Natural killer cell (primary cell): ENCODE measurements at regions not wholly inside any gene's neighbourhood (a gene's known extent, or its start where the extent isn't known, plus 50 kb on each side); places are given as distances from the start of the nearest gene placed in this dataset.

Source experiments
- ATAC-seq, 3 donors: fragments of 150-1000 bp in 2 of 3; fragments of 200-7000 bp in 1 of 3; cut with Tn5 transposase; 1 replicate in 1 of 3; 2 replicates in 2 of 3; pipeline ENCODE4 v1.10.0; 2021; ENCODE audit warnings: mild to moderate bottlenecking in 2 of 3, moderate library complexity in 2 of 3
- DNase-seq, 2 donors: peaks; one replicate each; pipeline versions ENCODE4 v3.0.0 to v3.0.0-alpha.2; 2013 to 2021; ENCODE audit warnings: mixed read lengths in 1 of 2
- H3K27ac ChIP-seq: one replicate; pipeline ENCODE4 v1.5.1; 2013; ENCODE audit warnings: mild to moderate bottlenecking, low read length
- H3K27me3 ChIP-seq: one replicate; pipeline ENCODE4 v1.6.1; 2013; ENCODE audit warnings: low read length; ENCODE audit not compliant: control insufficient read depth, insufficient read depth
- H3K36me3 ChIP-seq: one replicate; pipeline ENCODE4 v1.6.1; 2013; ENCODE audit warnings: low read length; ENCODE audit not compliant: control insufficient read depth, insufficient read depth
- H3K4me1 ChIP-seq: one replicate; pipeline ENCODE4 v1.6.1; 2013; ENCODE audit warnings: low read length; ENCODE audit not compliant: control insufficient read depth, insufficient read depth
- H3K4me3 ChIP-seq: one replicate; pipeline ENCODE4 v1.5.1; 2013; ENCODE audit warnings: low read length
- H3K9me3 ChIP-seq: one replicate; pipeline ENCODE4 v1.6.1; 2013; ENCODE audit warnings: low read length; ENCODE audit not compliant: control insufficient read depth, insufficient read depth
- H3K27ac Mint-ChIP-seq, 2 donors: one replicate each; pipeline ENCODE4 v1.8.0; 2022; ENCODE audit warnings: mild to moderate bottlenecking in 2 of 2, mixed read lengths in 2 of 2, moderate library complexity in 1 of 2
- H3K27me3 Mint-ChIP-seq, 2 donors: one replicate each; pipeline ENCODE4 v1.8.0; 2022; ENCODE audit warnings: low read depth in 2 of 2, mixed read lengths in 2 of 2
- H3K36me3 Mint-ChIP-seq: one replicate; pipeline ENCODE4 v1.8.0; 2022; ENCODE audit warnings: mixed read lengths
- H3K4me1 Mint-ChIP-seq, 2 donors: one replicate each; pipeline ENCODE4 v1.8.0; 2022; ENCODE audit warnings: mixed read lengths in 2 of 2
- H3K4me3 Mint-ChIP-seq: one replicate; pipeline ENCODE4 v1.8.0; 2022; ENCODE audit warnings: mild to moderate bottlenecking, moderate library complexity, mixed read lengths
- H3K9me3 Mint-ChIP-seq, 2 donors: one replicate each; pipeline ENCODE4 v1.8.0; 2022; ENCODE audit warnings: mixed read lengths in 2 of 2
- WGBS: methylation state at CpG from one replicate; pipeline ENCODE4 v1.1.7; 2013; ENCODE audit warnings: missing lambda C conversion rate; ENCODE audit not compliant: insufficient coverage; 5-methylcytosine and 5-hydroxymethylcytosine counted together
- intact Hi-C: fragments of 100-400 bp; cut with micrococcal nuclease; formaldehyde crosslinking; loops from one replicate; pipeline ENCODE4 v1.14.2; 2022
- TF ChIP-seq, protein P1 (sequence below): fragments of 200-600 bp; IDR thresholded peaks from one replicate; pipeline ENCODE4 v1.8.0; 2022; ENCODE audit warnings: antibody characterized with exemption

DNA sequence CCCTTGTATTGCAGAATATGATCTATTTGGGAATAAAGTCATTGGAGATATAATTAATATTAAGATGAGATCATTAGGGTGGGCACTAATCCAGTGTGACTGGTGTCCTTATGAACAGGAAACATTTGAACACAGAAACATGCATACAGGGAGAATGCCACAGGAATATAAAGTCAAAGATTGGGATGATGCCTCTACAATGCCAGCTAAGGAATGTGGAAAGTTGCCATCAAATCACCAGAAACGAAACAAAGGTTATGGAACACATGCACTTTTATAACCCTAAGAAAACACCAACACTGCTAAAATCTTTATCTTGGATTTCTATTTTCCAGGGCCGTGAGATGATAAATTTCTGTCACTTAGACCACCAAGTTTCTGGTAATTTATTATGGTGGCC is 442.4 kb upstream of the BCHE start:
- WGBS: 69% methylated on average over 2 of the region's 2 CpGs
- H3K27ac ChIP-seq: no peak overlapping the region
- DNase-seq (no peak), ATAC-seq (no peak)
- no peaks in the 10 kb centered on the region for H3K4me1 ChIP-seq
- H3K27me3 Mint-ChIP-seq: no peaks in the 10 kb centered on the region
- no peak overlapping the region for H3K27ac Mint-ChIP-seq
- no peaks in the 10 kb centered on the region for H3K4me1 Mint-ChIP-seq
- no peaks in the 10 kb centered on the region for H3K27me3 ChIP-seq
- no peaks in the 10 kb centered on the region for H3K9me3 ChIP-seq
- H3K36me3 Mint-ChIP-seq: no peaks in the 10 kb centered on the region
- no peak overlapping the region for H3K4me3 Mint-ChIP-seq
- intact Hi-C loops: no loop called here
- TF ChIP-seq, protein P1, sequence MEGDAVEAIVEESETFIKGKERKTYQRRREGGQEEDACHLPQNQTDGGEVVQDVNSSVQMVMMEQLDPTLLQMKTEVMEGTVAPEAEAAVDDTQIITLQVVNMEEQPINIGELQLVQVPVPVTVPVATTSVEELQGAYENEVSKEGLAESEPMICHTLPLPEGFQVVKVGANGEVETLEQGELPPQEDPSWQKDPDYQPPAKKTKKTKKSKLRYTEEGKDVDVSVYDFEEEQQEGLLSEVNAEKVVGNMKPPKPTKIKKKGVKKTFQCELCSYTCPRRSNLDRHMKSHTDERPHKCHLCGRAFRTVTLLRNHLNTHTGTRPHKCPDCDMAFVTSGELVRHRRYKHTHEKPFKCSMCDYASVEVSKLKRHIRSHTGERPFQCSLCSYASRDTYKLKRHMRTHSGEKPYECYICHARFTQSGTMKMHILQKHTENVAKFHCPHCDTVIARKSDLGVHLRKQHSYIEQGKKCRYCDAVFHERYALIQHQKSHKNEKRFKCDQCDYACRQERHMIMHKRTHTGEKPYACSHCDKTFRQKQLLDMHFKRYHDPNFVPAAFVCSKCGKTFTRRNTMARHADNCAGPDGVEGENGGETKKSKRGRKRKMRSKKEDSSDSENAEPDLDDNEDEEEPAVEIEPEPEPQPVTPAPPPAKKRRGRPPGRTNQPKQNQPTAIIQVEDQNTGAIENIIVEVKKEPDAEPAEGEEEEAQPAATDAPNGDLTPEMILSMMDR: no peak
- no peaks in the 10 kb centered on the region for H3K36me3 ChIP-seq
- no peak overlapping the region for H3K4me3 ChIP-seq
- H3K9me3 Mint-ChIP-seq: peaks cover 13 to 24% of the 10 kb centered on the region in 2 donors

DNA sequence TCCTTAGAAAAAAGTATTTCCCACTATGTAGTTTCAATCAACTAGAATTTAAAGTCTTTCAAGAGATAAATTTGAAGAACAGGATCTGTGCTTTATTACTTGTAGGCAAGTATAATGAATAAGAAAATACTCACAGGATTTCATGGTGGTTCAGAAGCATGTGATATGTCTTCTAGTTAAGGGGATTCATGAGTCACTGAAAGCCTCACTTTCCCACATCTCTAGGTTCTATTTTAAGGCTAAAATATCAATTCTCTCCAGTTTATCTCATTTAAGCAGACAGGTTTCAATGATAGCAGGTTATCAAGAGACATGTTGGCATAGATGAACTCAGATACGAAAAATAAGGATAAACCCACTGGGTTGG is 437.8 kb upstream of the BCHE start:
- peaks cover 6 to 13% of the 10 kb centered on the region in 2 donors for H3K9me3 Mint-ChIP-seq
- H3K36me3 ChIP-seq: no peaks in the 10 kb centered on the region
- H3K4me3 ChIP-seq: no peak overlapping the region
- TF ChIP-seq, protein P1: no peak
- ATAC-seq (no peak), DNase-seq (no peak)
- no peaks in the 10 kb centered on the region for H3K27me3 ChIP-seq
- no peaks in the 10 kb centered on the region for H3K9me3 ChIP-seq
- WGBS: 83% methylated on average over 1 of the region's 1 CpG
- no peaks in the 10 kb centered on the region for H3K4me1 Mint-ChIP-seq
- H3K36me3 Mint-ChIP-seq: no peaks in the 10 kb centered on the region
- H3K27ac Mint-ChIP-seq: no peak overlapping the region
- intact Hi-C loops: no loop called here
- H3K4me3 Mint-ChIP-seq: no peak overlapping the region
- no peaks in the 10 kb centered on the region for H3K4me1 ChIP-seq
- H3K27me3 Mint-ChIP-seq: no peaks in the 10 kb centered on the region
- no peak overlapping the region for H3K27ac ChIP-seq

DNA sequence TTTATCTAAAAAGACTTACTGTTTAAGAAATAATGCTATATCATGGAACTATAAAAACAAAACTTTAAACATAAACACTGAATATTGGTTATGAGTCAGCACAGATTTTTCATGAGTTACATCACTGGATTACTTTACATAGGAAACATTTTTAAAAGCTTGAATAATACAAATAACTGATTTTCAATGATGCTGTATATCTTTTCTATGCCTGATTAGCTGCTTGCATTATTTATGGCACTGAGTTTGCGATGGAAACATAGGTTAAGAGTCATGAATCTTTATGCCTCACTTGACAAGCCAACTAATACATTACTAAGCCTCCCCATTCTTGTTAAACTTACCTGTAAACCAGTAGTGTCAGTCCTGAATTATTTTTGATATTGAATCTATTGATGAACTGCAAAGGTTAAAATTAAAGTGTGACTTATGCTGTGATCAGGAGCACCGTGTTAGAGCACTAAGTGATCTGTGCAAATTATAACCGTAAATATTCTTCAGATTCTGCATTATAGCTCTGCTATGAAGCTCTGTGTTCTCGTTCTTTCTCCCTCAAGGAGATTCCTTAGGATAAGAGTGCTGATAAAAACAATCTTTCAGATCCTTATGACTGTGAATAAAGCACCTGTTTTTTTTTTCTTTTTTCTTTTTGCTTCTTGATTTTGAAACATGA is 437.3 kb upstream of the BCHE start:
- no peak for DNase-seq
- Histone ChIP-seq H3K27ac (no peak overlapping the region), H3K4me3 (no peak overlapping the region), H3K9me3 (no peaks in the 10 kb centered on the region), H3K36me3 (no peaks in the 10 kb centered on the region), H3K4me1 (no peaks in the 10 kb centered on the region), H3K27me3 (no peaks in the 10 kb centered on the region)
- intact Hi-C loops: no loop called here
- ATAC-seq: no peak
- Mint-ChIP-seq H3K9me3 (peaks cover 6 to 12% of the 10 kb centered on the region in 2 donors), H3K27me3 (no peaks in the 10 kb centered on the region), H3K36me3 (no peaks in the 10 kb centered on the region), H3K4me1 (no peaks in the 10 kb centered on the region), H3K27ac (no peak overlapping the region), H3K4me3 (no peak overlapping the region)
- TF ChIP-seq, protein P1: no peak
- WGBS: 78% methylated on average over 3 of the region's 4 CpGs

DNA sequence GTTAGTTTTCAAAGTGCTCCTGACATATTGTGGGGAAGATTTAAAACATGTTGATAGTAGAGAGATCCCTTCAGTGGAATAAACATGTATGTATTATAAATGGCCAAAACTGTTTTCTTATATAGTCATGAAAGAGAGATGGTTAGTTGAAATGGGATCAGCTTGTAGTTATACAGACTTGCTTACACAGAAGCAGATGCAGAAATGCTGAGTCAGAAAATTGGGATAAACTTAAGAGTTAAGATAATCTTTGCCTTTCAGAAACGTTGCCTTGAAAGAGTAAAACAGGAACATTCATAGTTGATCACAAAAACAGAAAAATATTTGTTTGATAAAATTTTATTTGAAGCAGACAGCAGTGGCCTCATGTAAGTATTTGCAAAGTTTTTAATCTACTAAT is 433.2 kb upstream of the BCHE start:
- TF ChIP-seq, protein P1: no peak
- intact Hi-C loops: no loop called here
- H3K27me3 Mint-ChIP-seq: no peaks in the 10 kb centered on the region
- Histone ChIP-seq H3K4me3 (no peak overlapping the region), H3K9me3 (no peaks in the 10 kb centered on the region), H3K27me3 (no peaks in the 10 kb centered on the region), H3K36me3 (no peaks in the 10 kb centered on the region), H3K27ac (no peak overlapping the region), H3K4me1 (no peaks in the 10 kb centered on the region)
- H3K27ac Mint-ChIP-seq: no peak overlapping the region
- H3K9me3 Mint-ChIP-seq: peaks cover 0 to 11% of the 10 kb centered on the region in 2 donors
- no peaks in the 10 kb centered on the region for H3K36me3 Mint-ChIP-seq
- no peak for DNase-seq
- H3K4me1 Mint-ChIP-seq: no peaks in the 10 kb centered on the region
- no peak overlapping the region for H3K4me3 Mint-ChIP-seq
- WGBS: 0% methylated on average over 1 of the region's 1 CpG
- no peak for ATAC-seq
